IMR-90 (cell line): ENCODE measurements at regions not wholly inside any gene's neighbourhood (a gene's known extent, or its start where the extent isn't known, plus 50 kb on each side); places are given as distances from the start of the nearest gene placed in this dataset.

Experiments used
- ATAC-seq: fragments of 200-7000 bp; cut with Tn5 transposase; 2 replicates; pipeline ENCODE4 v1.9.1; 2020; ENCODE audit warnings: low read depth, mild to moderate bottlenecking, moderate library complexity
- BruUV-seq: library from RNA; stranded (reverse); fragments of 400-500 nt; replicated peaks from 2 replicates; lab custom pipeline; 2021; lab: Mats Ljungman, UMichigan
- CTCF ChIA-PET: fragments of 300-600 bp; formaldehyde crosslinking; extraction: SDS; loops from one replicate; lab custom pipeline; 2021; ENCODE audit warnings: antibody characterized with exemption; lab: Yijun Ruan, JAX
- POLR2A ChIA-PET: fragments of 300-600 bp; sonication (Branson Sonifier 250); formaldehyde crosslinking; loops from one replicate; lab custom pipeline; 2022; ENCODE audit warnings: antibody characterized with exemption; ENCODE audit not compliant: unreplicated experiment; lab: Charles Lee
- DNase-seq: peaks from one replicate; pipeline ENCODE4 v3.0.0; 2013
- H2AFZ ChIP-seq: replicated peaks from 2 replicates; pipeline ENCODE3; 2013; ENCODE audit warnings: low read length, mild to moderate bottlenecking; ENCODE audit not compliant: poor library complexity
- H2AK5ac ChIP-seq: 2 replicates; pipeline ENCODE4 v1.6.1; 2013; ENCODE audit warnings: low read depth, low read length, inconsistent platforms
- H2AK9ac ChIP-seq: replicated peaks from 2 replicates; pipeline ENCODE3; 2013; ENCODE audit warnings: mild to moderate bottlenecking, low read depth, low read length, moderate library complexity; ENCODE audit not compliant: poor library complexity
- H2BK120ac ChIP-seq: 2 replicates; pipeline ENCODE4 v1.6.1; 2013; ENCODE audit warnings: low read depth, low read length, inconsistent platforms
- H2BK15ac ChIP-seq: 3 replicates; pipeline ENCODE4 v1.6.1; 2013; ENCODE audit warnings: low read depth, low read length, inconsistent platforms
- H2BK20ac ChIP-seq: 2 replicates; pipeline ENCODE4 v1.6.1; 2013; ENCODE audit warnings: low read depth, mild to moderate bottlenecking, inconsistent platforms, low read length, moderate library complexity
- H2BK5ac ChIP-seq: 2 replicates; pipeline ENCODE4 v1.6.1; 2013; ENCODE audit warnings: mild to moderate bottlenecking, low read depth, low read length, inconsistent platforms; ENCODE audit not compliant: poor library complexity, severe bottlenecking
- H3K14ac ChIP-seq: replicated peaks from 2 replicates; pipeline ENCODE4 v1.6.1; 2013; ENCODE audit warnings: low read depth, low read length, inconsistent platforms
- H3K18ac ChIP-seq: 2 replicates; pipeline ENCODE4 v1.6.1; 2013; ENCODE audit warnings: low read depth, low read length, control low read depth
- H3K23ac ChIP-seq: 2 replicates; pipeline ENCODE4 v1.6.1; 2013; ENCODE audit warnings: low read depth, low read length, inconsistent platforms
- H3K27ac ChIP-seq: 2 replicates; pipeline ENCODE4 v1.5.1; 2013; ENCODE audit warnings: mild to moderate bottlenecking, control low read depth, low read length; ENCODE audit not compliant: insufficient read depth
- H3K27me3 ChIP-seq: 2 replicates; pipeline ENCODE4 v1.6.1; 2013; ENCODE audit warnings: low read length; ENCODE audit not compliant: control insufficient read depth, insufficient read depth
- H3K36me3 ChIP-seq: 2 replicates; pipeline ENCODE4 v1.6.1; 2013; ENCODE audit warnings: low read length, mixed read lengths; ENCODE audit not compliant: control insufficient read depth, insufficient read depth
- H3K4ac ChIP-seq: 2 replicates; pipeline ENCODE4 v1.6.1; 2013; ENCODE audit warnings: low read depth, low read length, inconsistent platforms
- H3K4me1 ChIP-seq: 2 replicates; pipeline ENCODE4 v1.6.1; 2013; ENCODE audit warnings: low read length, mixed read lengths; ENCODE audit not compliant: control insufficient read depth, insufficient read depth
- H3K4me2 ChIP-seq: 2 replicates; pipeline ENCODE4 v1.6.1; 2013; ENCODE audit warnings: low read depth, mild to moderate bottlenecking, control low read depth, low read length, moderate library complexity
- H3K4me3 ChIP-seq: 2 replicates; pipeline ENCODE4 v1.5.1; 2013; ENCODE audit warnings: low read depth, mild to moderate bottlenecking, control low read depth, low read length, moderate library complexity; ENCODE audit not compliant: insufficient read depth
- H3K56ac ChIP-seq: 2 replicates; pipeline ENCODE4 v1.6.1; 2013; ENCODE audit warnings: low read length, inconsistent platforms; ENCODE audit not compliant: insufficient read depth; ENCODE audit errors: extremely low read depth
- H3K79me1 ChIP-seq, 2 experiments: 2 replicates each; pipeline ENCODE4 v1.6.1; 2013; ENCODE audit warnings: low read length in 2 of 2, inconsistent platforms in 1 of 2, low read depth in 1 of 2
- H3K9ac ChIP-seq: 2 replicates; pipeline ENCODE4 v1.6.1; 2013; ENCODE audit warnings: low read depth, low read length, control low read depth
- H3K9me1 ChIP-seq: 2 replicates; pipeline ENCODE4 v1.6.1; 2013; ENCODE audit warnings: low read length, inconsistent platforms; ENCODE audit not compliant: insufficient read depth
- H3K9me3 ChIP-seq: 2 replicates; pipeline ENCODE4 v1.6.1; 2013; ENCODE audit warnings: low read length; ENCODE audit not compliant: control insufficient read depth, insufficient read depth
- H4K20me1 ChIP-seq: 2 replicates; pipeline ENCODE4 v1.6.1; 2013; ENCODE audit warnings: low read length, inconsistent platforms; ENCODE audit not compliant: insufficient read depth
- H4K5ac ChIP-seq: 2 replicates; pipeline ENCODE4 v1.6.1; 2013; ENCODE audit warnings: mild to moderate bottlenecking, low read depth, low read length, control low read depth
- H4K8ac ChIP-seq, 2 experiments: 2 replicates each; pipeline ENCODE4 v1.6.1; 2013; ENCODE audit warnings: low read depth in 2 of 2, low read length in 2 of 2, control low read depth in 1 of 2, inconsistent platforms in 1 of 2
- H4K91ac ChIP-seq: 2 replicates; pipeline ENCODE4 v1.6.1; 2013; ENCODE audit warnings: low read depth, low read length, inconsistent platforms; ENCODE audit not compliant: insufficient read depth
- CTCF ChIP-seq: conservative IDR thresholded peaks from 2 replicates; pipeline ENCODE4 v1.5.1; 2012; ENCODE audit warnings: mild to moderate bottlenecking, low read depth, low read length, improper control_type of control experiment
- ELK1 ChIP-seq: fragments of 150-350 bp; IDR thresholded peaks from 2 replicates; pipeline ENCODE4 v1.6.1; 2016; ENCODE audit warnings: low read depth, mild to moderate bottlenecking, low read length, moderate library complexity, borderline replicate concordance
- MAFK ChIP-seq: IDR thresholded peaks from 2 replicates; pipeline ENCODE4 v1.6.1; 2012; ENCODE audit warnings: low read depth, low read length, improper control_type of control experiment
- MXI1 ChIP-seq: IDR thresholded peaks from 2 replicates; pipeline ENCODE4 v1.6.1; 2012; ENCODE audit warnings: low read depth, mild to moderate bottlenecking, low read length, moderate library complexity, borderline replicate concordance
- NFE2L2 ChIP-seq: fragments of 150-350 bp; IDR thresholded peaks from 2 replicates; pipeline ENCODE4 v1.6.1; 2016; ENCODE audit warnings: low read depth, mild to moderate bottlenecking, low read length
- WGBS, 2 experiments: methylation state at CpG; one replicate each; pipeline versions ENCODE4 v1.1.5 to v1.1.7; 2013; ENCODE audit warnings: missing lambda C conversion rate in 2 of 2; ENCODE audit not compliant: insufficient read length in 1 of 2; ENCODE audit errors: extremely low coverage in 2 of 2; 5-methylcytosine and 5-hydroxymethylcytosine counted together
- dilution Hi-C: fragments of 300-500 bp; cut with HindIII; formaldehyde crosslinking; loops from one replicate; pipeline ENCODE4 v1.14.3; 2018; ENCODE audit warnings: low sequenced_read_pairs; ENCODE audit not compliant: unreplicated experiment
- in situ Hi-C: fragments of 300-500 bp; cut with MboI; formaldehyde crosslinking; loops from 3 replicates; pipeline ENCODE4 v1.14.3; 2019; ENCODE audit warnings: low sequenced_read_pairs, inconsistent platforms, mixed read lengths
- intact Hi-C: fragments of 100-400 bp; cut with micrococcal nuclease; formaldehyde crosslinking; loops from 2 replicates; pipeline ENCODE4 v1.10.0; 2022

GRCh38 chr11:71145988-71146824, 106.2 kb downstream of the SHANK2 start:
- Histone ChIP-seq H2BK20ac (no peak overlapping the region), H3K9me1 (no peaks in the 10 kb centered on the region; the same call in 1 of the 2 replicates), H2AK5ac (no peak overlapping the region), H2BK120ac (no peak overlapping the region), H4K20me1 (no peaks in the 10 kb centered on the region; the same call in 1 of the 2 replicates), H3K79me1 (no peaks in the 10 kb centered on the region), H3K23ac (no peak overlapping the region), H3K56ac (no peak overlapping the region), H2BK15ac (no peak overlapping the region), H3K4ac (no peak overlapping the region), H3K4me1 (no peaks in the 10 kb centered on the region), H3K4me3 (no peak overlapping the region), H3K27ac (no peak overlapping the region), H3K18ac (no peak overlapping the region), H3K36me3 (peaks cover 2% of the 10 kb centered on the region; the same call in 1 of the 2 replicates), H2BK5ac (no peak overlapping the region), H3K9ac (no peak overlapping the region), H3K4me2 (no peak overlapping the region), H3K9me3 (peaks cover 3% of the 10 kb centered on the region; the same call in 1 of the 2 replicates), H3K27me3 (no peaks in the 10 kb centered on the region), H4K8ac (no peak overlapping the region), H2AK9ac (no peak overlapping the region), H4K91ac (no peak overlapping the region), H3K14ac (no peak overlapping the region), H4K5ac (no peak overlapping the region), H2AFZ (no peak overlapping the region)
- DNase-seq (no peak), ATAC-seq (no peak)
- intact Hi-C loops (no loop called here), dilution Hi-C loops (no loop called here), in situ Hi-C loops (no loop called here)
- BruUV-seq: no TSS peak
- TF ChIP-seq CTCF (no peak), NFE2L2 (no peak), ELK1 (no peak), MXI1 (no peak), MAFK (no peak)
- ChIA-PET POLR2A (no interaction called here), CTCF (no interaction called here)
- WGBS, 2 experiments: 73% methylated on average over 3 of the region's 24 CpGs; no CpG with 5 or more reads in 1 of the 2 experiments
